ENCODE measurements at regions not wholly inside any gene's neighbourhood (a gene's known extent, or its start where the extent isn't known, plus 50 kb on each side); places are given as distances from the start of the nearest gene placed in this dataset.

GRCh38 chr5:165834891-165835290, 2329.5 kb downstream of the MAT2B start:
- no peak for DNase-seq (ENCODE audit: low spot score)

GRCh38 chr5:165836046-165836445, 2330.6 kb downstream of the MAT2B start:
- no peak for DNase-seq (ENCODE audit: low spot score)

- no peak for DNase-seq (ENCODE audit: low spot score)
Measured at GRCh38 chr5:165837286-165837685, 2331.9 kb downstream of the MAT2B start.

- DNase-seq (ENCODE audit: low spot score) = no peak
Measured at GRCh38 chr5:165844571-165844970, 2339.2 kb downstream of the MAT2B start.

- no peak for DNase-seq (ENCODE audit: low spot score)
Measured at GRCh38 chr5:165858118-165858517, 2352.7 kb downstream of the MAT2B start.

GRCh38 chr5:165859251-165859650, 2353.8 kb downstream of the MAT2B start:
- DNase-seq (ENCODE audit: low spot score) = no peak

- DNase-seq (ENCODE audit: low spot score) = no peak
Measured at GRCh38 chr5:165863239-165863638, 2357.8 kb downstream of the MAT2B start.

GRCh38 chr5:165871291-165871690, 2365.9 kb downstream of the MAT2B start:
- no peak for DNase-seq (ENCODE audit: low spot score)

- DNase-seq (ENCODE audit: low spot score) = no peak
Measured at GRCh38 chr5:165874851-165875250, 2369.4 kb downstream of the MAT2B start.

GRCh38 chr5:165876538-165876937, 2371.1 kb downstream of the MAT2B start:
- DNase-seq (ENCODE audit: low spot score) = no peak

GRCh38 chr5:165877475-165877874, 2372.1 kb downstream of the MAT2B start:
- no peak for DNase-seq (ENCODE audit: low spot score)

GRCh38 chr5:165881259-165881658, 2375.8 kb downstream of the MAT2B start:
- DNase-seq (ENCODE audit: low spot score) = no peak

- DNase-seq (ENCODE audit: low spot score) = no peak
Measured at GRCh38 chr5:165882099-165882498, 2376.7 kb downstream of the MAT2B start.

GRCh38 chr5:165885623-165886350, 2380.4 kb downstream of the MAT2B start:
- no peak for DNase-seq (ENCODE audit: low spot score)

- no peak for DNase-seq (ENCODE audit: low spot score)
Measured at GRCh38 chr5:165887147-165887546, 2381.7 kb downstream of the MAT2B start.

GRCh38 chr5:165892383-165892782, 2387.0 kb downstream of the MAT2B start:
- no peak for DNase-seq (ENCODE audit: low spot score)

GRCh38 chr5:165894916-165895315, 2389.5 kb downstream of the MAT2B start:
- no peak for DNase-seq (ENCODE audit: low spot score)

GRCh38 chr5:165903835-165904234, 2387.6 kb upstream of the WWC1 start:
- DNase-seq (ENCODE audit: low spot score) = no peak

- DNase-seq (ENCODE audit: low spot score) = no peak
Measured at GRCh38 chr5:165906871-165907270, 2384.6 kb upstream of the WWC1 start.

- DNase-seq (ENCODE audit: low spot score) = no peak
Measured at GRCh38 chr5:165913059-165913458, 2378.4 kb upstream of the WWC1 start.

GRCh38 chr5:165914456-165914855, 2377.0 kb upstream of the WWC1 start:
- no peak for DNase-seq (ENCODE audit: low spot score)

GRCh38 chr5:165919196-165919595, 2372.2 kb upstream of the WWC1 start:
- no peak for DNase-seq (ENCODE audit: low spot score)

GRCh38 chr5:165920655-165921054, 2370.8 kb upstream of the WWC1 start:
- DNase-seq (ENCODE audit: low spot score) = no peak

GRCh38 chr5:165928971-165929370, 2362.5 kb upstream of the WWC1 start:
- no peak for DNase-seq (ENCODE audit: low spot score)
